ENCODE measurements at regions not wholly inside any gene's neighbourhood (a gene's known extent, or its start where the extent isn't known, plus 50 kb on each side); places are given as distances from the start of the nearest gene placed in this dataset.
"Not testable (repeated sequence)": the region's sequence is repeated elsewhere in the genome, so short reads cannot be mapped to it uniquely, and the experiment has no call there.

GRCh38 chr1:195193134-195193533 is 1415.1 kb downstream of the KCNT2 start:
- POLR2A ChIA-PET: no interaction called here
- Mint-ChIP-seq H3K36me3 (ENCODE audit: low read depth) (no peaks in the 10 kb centered on the region), H3K4me3 (no peak overlapping the region), H3K9me3 (no peaks in the 10 kb centered on the region), H3K4me1 (peaks cover 31% of the 10 kb centered on the region), H3K27ac (no peak overlapping the region), H3K27me3 (peaks cover 21% of the 10 kb centered on the region)
- CTCF ChIA-PET: no interaction called here
- no peak for DNase-seq

GRCh38 chr1:195188821-195189220 is 1419.4 kb downstream of the KCNT2 start:
- ChIA-PET CTCF (no interaction called here), POLR2A (no interaction called here)
- peaks cover 25% of the 10 kb centered on the region for H3K27me3 Mint-ChIP-seq
- H3K27ac Mint-ChIP-seq: no peak overlapping the region
- peaks cover 9% of the 10 kb centered on the region for H3K4me1 Mint-ChIP-seq
- no peaks in the 10 kb centered on the region for H3K9me3 Mint-ChIP-seq
- no peak overlapping the region for H3K4me3 Mint-ChIP-seq
- no peak for DNase-seq
- no peaks in the 10 kb centered on the region for H3K36me3 Mint-ChIP-seq (ENCODE audit: low read depth)

GRCh38 chr1:195186544-195186943 is 1421.7 kb downstream of the KCNT2 start:
- peaks cover 29% of the 10 kb centered on the region for H3K27me3 Mint-ChIP-seq
- ChIA-PET POLR2A (no interaction called here), CTCF (no interaction called here)
- H3K9me3 Mint-ChIP-seq: no peaks in the 10 kb centered on the region
- no peak for DNase-seq
- no peak overlapping the region for H3K27ac Mint-ChIP-seq
- peaks cover under 1% of the 10 kb centered on the region for H3K4me1 Mint-ChIP-seq
- H3K4me3 Mint-ChIP-seq: no peak overlapping the region
- H3K36me3 Mint-ChIP-seq (ENCODE audit: low read depth): no peaks in the 10 kb centered on the region

DNA sequence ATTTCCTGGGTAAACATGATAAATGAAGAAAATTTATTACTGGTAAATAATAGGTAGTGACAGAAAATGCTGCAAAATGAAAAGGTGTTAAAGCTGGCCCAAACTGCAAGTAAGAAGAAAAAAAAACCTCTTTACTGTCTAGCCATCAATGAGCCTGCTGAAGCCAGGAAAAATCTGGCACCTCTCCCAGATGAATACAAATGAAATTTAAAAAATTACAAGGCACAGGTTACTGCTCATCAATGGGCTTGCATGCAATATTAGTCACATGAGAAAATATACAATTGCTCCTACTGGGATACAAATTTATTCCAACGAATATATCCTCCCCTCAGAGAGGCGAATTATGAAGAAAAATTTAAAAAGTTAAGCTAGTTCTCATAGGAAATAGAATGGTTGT is 1422.5 kb downstream of the KCNT2 start:
- CTCF ChIA-PET: no interaction called here
- H3K27ac Mint-ChIP-seq: no peak overlapping the region
- H3K36me3 Mint-ChIP-seq (ENCODE audit: low read depth): no peaks in the 10 kb centered on the region
- POLR2A ChIA-PET: no interaction called here
- H3K27me3 Mint-ChIP-seq: peaks cover 25% of the 10 kb centered on the region
- no peak overlapping the region for H3K4me3 Mint-ChIP-seq
- no peak for DNase-seq
- no peaks in the 10 kb centered on the region for H3K9me3 Mint-ChIP-seq
- no peaks in the 10 kb centered on the region for H3K4me1 Mint-ChIP-seq

- H3K9me3 Mint-ChIP-seq: no peaks in the 10 kb centered on the region
- H3K4me1 Mint-ChIP-seq: no peaks in the 10 kb centered on the region
- H3K27ac Mint-ChIP-seq: no peak overlapping the region
- no peak for DNase-seq
- no peaks in the 10 kb centered on the region for H3K36me3 Mint-ChIP-seq (ENCODE audit: low read depth)
- peaks cover 24% of the 10 kb centered on the region for H3K27me3 Mint-ChIP-seq
- POLR2A ChIA-PET: no interaction called here
- CTCF ChIA-PET: no interaction called here
- H3K4me3 Mint-ChIP-seq: no peak overlapping the region
These were observed 1422.9 kb downstream of the KCNT2 start for GRCh38 chr1:195185321-195185720.

DNA sequence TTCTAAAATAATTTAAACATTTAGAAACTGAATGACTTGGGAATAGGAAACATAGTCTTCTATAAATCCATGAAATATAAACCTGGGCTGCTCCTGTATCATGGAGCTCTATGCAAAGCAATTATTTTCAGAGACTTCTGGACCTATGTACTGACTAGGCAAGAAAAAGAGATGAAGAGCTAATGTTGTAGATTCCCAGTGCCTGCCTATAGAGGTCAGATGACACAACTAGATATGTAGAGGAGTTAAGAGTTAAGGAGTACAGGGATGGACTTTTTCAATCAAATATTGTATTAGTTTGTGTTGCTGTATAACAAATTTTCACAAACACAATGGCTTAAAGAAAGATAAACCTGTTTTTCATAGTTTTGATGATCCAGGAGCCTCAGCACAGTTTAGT is 1434.5 kb downstream of the KCNT2 start:
- ChIA-PET CTCF (interaction anchor here (0.5 kb wide), 1 partner anchor 202 kb away, joined by 4 read pairs; no protein-coding TSS in a partner anchor), POLR2A (no interaction called here)
- Mint-ChIP-seq H3K27ac (no peak overlapping the region), H3K4me1 (no peaks in the 10 kb centered on the region), H3K9me3 (no peaks in the 10 kb centered on the region), H3K27me3 (no peaks in the 10 kb centered on the region), H3K4me3 (no peak overlapping the region), H3K36me3 (ENCODE audit: low read depth) (no peaks in the 10 kb centered on the region)
- no peak for DNase-seq

GRCh38 chr1:195159795-195160194 is 1448.4 kb downstream of the KCNT2 start:
- CTCF ChIA-PET; DNase-seq; H3K4me1 Mint-ChIP-seq; H3K9me3 Mint-ChIP-seq; POLR2A ChIA-PET; H3K4me3 Mint-ChIP-seq; H3K27me3 Mint-ChIP-seq; H3K36me3 Mint-ChIP-seq (ENCODE audit: low read depth); H3K27ac Mint-ChIP-seq: not testable (repeated sequence)

DNA sequence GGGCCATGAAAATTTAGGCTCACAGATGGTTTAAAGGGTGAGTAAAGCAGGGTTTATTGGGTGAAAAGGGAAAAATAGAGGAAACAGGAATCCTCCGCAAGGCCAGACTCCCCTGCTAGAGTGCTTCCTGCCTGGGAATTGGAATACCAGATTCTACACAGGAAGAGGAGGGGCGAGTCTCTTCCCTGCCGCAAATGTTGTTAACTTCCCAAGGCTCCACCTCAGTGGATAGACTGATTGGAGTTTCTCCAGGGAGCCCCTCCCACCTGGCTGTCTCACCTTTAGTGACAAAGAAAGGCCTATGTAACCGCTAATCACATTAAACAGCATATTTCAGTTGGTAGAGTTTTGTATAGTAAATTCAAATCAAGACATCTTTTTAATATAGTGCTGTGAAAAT is 1450.1 kb downstream of the KCNT2 start:
- no peak overlapping the region for H3K27ac Mint-ChIP-seq
- no peak for DNase-seq
- CTCF ChIA-PET: no interaction called here
- H3K27me3 Mint-ChIP-seq: no peaks in the 10 kb centered on the region
- H3K4me3 Mint-ChIP-seq: no peak overlapping the region
- POLR2A ChIA-PET: no interaction called here
- H3K36me3 Mint-ChIP-seq (ENCODE audit: low read depth): no peaks in the 10 kb centered on the region
- H3K9me3 Mint-ChIP-seq: no peaks in the 10 kb centered on the region
- H3K4me1 Mint-ChIP-seq: no peaks in the 10 kb centered on the region

DNA sequence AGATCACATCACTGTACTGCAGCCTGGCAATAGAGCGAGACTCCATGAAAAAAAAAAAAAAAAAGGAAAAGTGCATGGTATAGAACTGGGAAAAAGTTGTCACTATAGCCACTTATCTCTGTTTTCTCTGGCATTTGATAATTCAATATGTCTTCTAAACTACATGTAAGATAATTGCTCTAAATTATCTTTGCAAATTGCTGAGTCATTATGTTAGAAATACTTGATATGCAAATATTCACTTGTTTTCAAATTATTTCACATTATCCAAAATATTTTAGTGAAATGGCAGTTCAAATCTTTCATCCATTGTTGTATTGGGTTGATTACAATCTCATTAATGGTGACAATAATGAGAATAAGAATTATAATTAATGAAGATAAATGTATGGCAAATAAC is 1455.1 kb downstream of the KCNT2 start:
- Mint-ChIP-seq H3K27me3 (no peaks in the 10 kb centered on the region), H3K36me3 (ENCODE audit: low read depth) (no peaks in the 10 kb centered on the region), H3K9me3 (no peaks in the 10 kb centered on the region), H3K4me3 (no peak overlapping the region), H3K27ac (no peak overlapping the region), H3K4me1 (no peaks in the 10 kb centered on the region)
- CTCF ChIA-PET: no interaction called here
- DNase-seq: no peak
- POLR2A ChIA-PET: no interaction called here

GRCh38 chr1:195150768-195151167 is 1457.5 kb downstream of the KCNT2 start:
- POLR2A ChIA-PET: no interaction called here
- H3K36me3 Mint-ChIP-seq (ENCODE audit: low read depth): no peaks in the 10 kb centered on the region
- H3K27ac Mint-ChIP-seq: no peak overlapping the region
- DNase-seq: no peak
- H3K9me3 Mint-ChIP-seq: no peaks in the 10 kb centered on the region
- no peaks in the 10 kb centered on the region for H3K27me3 Mint-ChIP-seq
- CTCF ChIA-PET: no interaction called here
- H3K4me1 Mint-ChIP-seq: no peaks in the 10 kb centered on the region
- no peak overlapping the region for H3K4me3 Mint-ChIP-seq

GRCh38 chr1:195141294-195141693 is 1466.9 kb downstream of the KCNT2 start:
- H3K27me3 Mint-ChIP-seq: no peaks in the 10 kb centered on the region
- DNase-seq: no peak
- no peak overlapping the region for H3K27ac Mint-ChIP-seq
- CTCF ChIA-PET: no interaction called here
- H3K36me3 Mint-ChIP-seq (ENCODE audit: low read depth): no peaks in the 10 kb centered on the region
- no peaks in the 10 kb centered on the region for H3K4me1 Mint-ChIP-seq
- no peak overlapping the region for H3K4me3 Mint-ChIP-seq
- peaks cover 10% of the 10 kb centered on the region for H3K9me3 Mint-ChIP-seq
- POLR2A ChIA-PET: no interaction called here

- Mint-ChIP-seq H3K9me3 (no peaks in the 10 kb centered on the region), H3K27ac (no peak overlapping the region), H3K4me3 (no peak overlapping the region), H3K4me1 (no peaks in the 10 kb centered on the region), H3K27me3 (no peaks in the 10 kb centered on the region), H3K36me3 (ENCODE audit: low read depth) (no peaks in the 10 kb centered on the region)
- POLR2A ChIA-PET: no interaction called here
- CTCF ChIA-PET: no interaction called here
- no peak for DNase-seq
These were observed 1477.6 kb downstream of the KCNT2 start for GRCh38 chr1:195130598-195130997.

DNA sequence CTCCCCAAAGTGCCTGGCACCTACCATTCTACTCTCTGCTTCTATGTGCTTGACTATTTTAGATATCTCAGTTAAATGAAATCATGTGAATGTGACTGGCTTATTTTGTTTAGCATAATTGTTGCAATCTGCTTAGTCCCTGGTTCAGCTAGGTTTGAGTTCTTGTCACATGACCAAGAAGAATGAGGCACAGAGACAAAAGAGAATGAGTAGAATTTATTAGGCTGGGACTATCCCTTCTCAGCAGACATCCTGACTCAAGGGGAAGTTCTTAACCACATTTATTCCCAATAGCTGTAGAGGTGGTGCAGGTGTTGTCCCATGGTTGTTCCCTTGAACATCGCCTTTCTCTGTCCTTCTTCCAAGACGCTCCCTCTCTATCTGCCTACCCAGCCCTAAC is 1485.7 kb downstream of the KCNT2 start:
- no peaks in the 10 kb centered on the region for H3K9me3 Mint-ChIP-seq
- no peaks in the 10 kb centered on the region for H3K27me3 Mint-ChIP-seq
- no peaks in the 10 kb centered on the region for H3K4me1 Mint-ChIP-seq
- no peak overlapping the region for H3K4me3 Mint-ChIP-seq
- ChIA-PET CTCF (no interaction called here), POLR2A (no interaction called here)
- no peak for DNase-seq
- H3K27ac Mint-ChIP-seq: no peak overlapping the region
- H3K36me3 Mint-ChIP-seq (ENCODE audit: low read depth): no peaks in the 10 kb centered on the region

DNA sequence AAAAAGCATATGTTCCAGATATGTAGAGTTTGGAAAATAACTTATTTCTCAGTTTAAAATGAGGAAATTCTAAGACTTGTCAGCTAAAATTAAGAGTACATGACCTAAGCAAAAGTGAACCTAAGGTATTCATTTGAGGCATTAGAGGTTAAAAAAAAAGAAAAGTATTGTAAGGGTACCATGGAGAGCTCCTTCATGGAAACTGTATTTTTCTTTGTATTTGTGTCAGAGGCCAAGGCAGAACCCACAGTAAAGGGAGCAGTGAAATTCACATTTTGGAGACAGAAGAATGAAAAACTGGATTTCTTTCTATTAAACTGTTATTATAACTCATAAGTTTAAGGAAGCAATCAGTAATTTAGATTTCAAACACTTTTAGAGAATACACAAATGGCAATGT is 1494.8 kb downstream of the KCNT2 start:
- Mint-ChIP-seq H3K27ac (no peak overlapping the region), H3K4me3 (no peak overlapping the region), H3K27me3 (no peaks in the 10 kb centered on the region), H3K4me1 (no peaks in the 10 kb centered on the region), H3K9me3 (no peaks in the 10 kb centered on the region), H3K36me3 (ENCODE audit: low read depth) (no peaks in the 10 kb centered on the region)
- ChIA-PET POLR2A (no interaction called here), CTCF (no interaction called here)
- no peak for DNase-seq

GRCh38 chr1:195105773-195106172 is 1502.5 kb downstream of the KCNT2 start:
- ChIA-PET POLR2A (no interaction called here), CTCF (no interaction called here)
- Mint-ChIP-seq H3K27me3 (no peaks in the 10 kb centered on the region), H3K9me3 (peaks cover 4% of the 10 kb centered on the region), H3K36me3 (ENCODE audit: low read depth) (no peaks in the 10 kb centered on the region), H3K27ac (no peak overlapping the region), H3K4me1 (no peaks in the 10 kb centered on the region), H3K4me3 (no peak overlapping the region)
- no peak for DNase-seq
